Lung (tissue), 11 donors: ENCODE measurements at regions not wholly inside any gene's neighbourhood (a gene's known extent, or its start where the extent isn't known, plus 50 kb on each side); places are given as distances from the start of the nearest gene placed in this dataset.
"Not testable (repeated sequence)": the region's sequence is repeated elsewhere in the genome, so short reads cannot be mapped to it uniquely, and the experiment has no call there.

Experiments
- ATAC-seq: fragments of 200-7000 bp; cut with Tn5 transposase; one replicate; pipeline ENCODE4 v1.9.1; 2020; ENCODE audit warnings: moderate number of reproducible peaks; ENCODE audit not compliant: insufficient read depth, low FRiP score
- DNase-seq, 3 donors: peaks; one replicate each; pipeline ENCODE4 v3.0.0-alpha.2; 2013 to 2017
- H3K27ac ChIP-seq, 2 donors: one replicate each; pipeline ENCODE4 v1.5.1; 2013; ENCODE audit warnings: mild to moderate bottlenecking in 2 of 2, moderate library complexity in 2 of 2, control low read depth in 1 of 2, inconsistent platforms in 1 of 2, low read depth in 1 of 2, low read length in 1 of 2
- H3K27me3 ChIP-seq, 3 donors: one replicate each; pipeline ENCODE4 v1.5.1; 2013; ENCODE audit warnings: low read length in 2 of 3; ENCODE audit not compliant: control insufficient read depth in 3 of 3, insufficient read depth in 3 of 3
- H3K36me3 ChIP-seq, 4 donors: one replicate each; pipeline ENCODE4 v1.5.1; 2013; ENCODE audit warnings: low read length in 4 of 4, mild to moderate bottlenecking in 1 of 4, moderate library complexity in 1 of 4; ENCODE audit not compliant: control insufficient read depth in 4 of 4, insufficient read depth in 4 of 4
- H3K4me1 ChIP-seq, 5 donors: one replicate each; pipeline ENCODE4 v1.5.1; 2013; ENCODE audit warnings: low read length in 5 of 5, mild to moderate bottlenecking in 2 of 5, moderate library complexity in 1 of 5; ENCODE audit not compliant: control insufficient read depth in 5 of 5, insufficient read depth in 5 of 5
- H3K4me3 ChIP-seq: one replicate; pipeline ENCODE4 v1.5.1; 2013; ENCODE audit warnings: mild to moderate bottlenecking, control low read depth, moderate library complexity
- H3K9ac ChIP-seq, 2 donors: one replicate each; pipeline ENCODE4 v1.5.1; 2013; ENCODE audit warnings: low read length in 2 of 2, control low read depth in 1 of 2; ENCODE audit not compliant: insufficient read depth in 1 of 2
- H3K9me3 ChIP-seq, 4 donors: one replicate each; pipeline ENCODE4 v1.5.1; 2013; ENCODE audit warnings: low read length in 3 of 4, mild to moderate bottlenecking in 1 of 4, moderate library complexity in 1 of 4; ENCODE audit not compliant: control insufficient read depth in 4 of 4, insufficient read depth in 3 of 4
- WGBS, 2 donors: extraction: QIAGEN DNeasy Blood & Tissue Kit; methylation state at CpG; one replicate each; pipeline ENCODE4 v1.1.7; 2013; 5-methylcytosine and 5-hydroxymethylcytosine counted together
- TF ChIP-seq, protein P1 (sequence below): IDR thresholded peaks from 2 replicates; pipeline ENCODE4 v1.5.1; 2012; ENCODE audit warnings: mild to moderate bottlenecking; ENCODE audit errors: control extremely low read depth, extremely low read depth
- donor health status: control.
- donor health status: control.
- donor health status: Bipolar disorder and iron deficiency.
- donor health status: healthy.
- donor health status: DM: yes; HTN: yes; CAD: no.

DNA sequence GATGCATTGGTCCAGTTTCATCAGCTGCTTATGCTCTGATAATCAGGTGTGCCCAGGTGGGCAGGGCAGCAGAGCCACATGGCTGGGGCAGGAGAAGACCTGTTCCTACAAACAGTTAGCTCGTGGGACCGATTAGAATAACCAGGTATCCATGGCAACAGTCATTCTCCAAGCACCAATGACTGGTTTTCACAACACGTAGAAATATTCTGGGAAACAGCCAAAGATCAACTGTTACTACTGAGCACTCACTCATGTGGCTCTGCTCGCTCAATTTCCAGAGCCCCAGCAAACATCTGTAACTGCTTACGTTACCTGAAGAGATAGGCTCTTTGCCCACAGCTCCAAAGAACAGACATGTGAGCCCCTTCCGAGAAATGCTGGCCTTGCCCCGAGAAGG is 302.0 kb downstream of the AGTPBP1 start:
- TF ChIP-seq, protein P1, sequence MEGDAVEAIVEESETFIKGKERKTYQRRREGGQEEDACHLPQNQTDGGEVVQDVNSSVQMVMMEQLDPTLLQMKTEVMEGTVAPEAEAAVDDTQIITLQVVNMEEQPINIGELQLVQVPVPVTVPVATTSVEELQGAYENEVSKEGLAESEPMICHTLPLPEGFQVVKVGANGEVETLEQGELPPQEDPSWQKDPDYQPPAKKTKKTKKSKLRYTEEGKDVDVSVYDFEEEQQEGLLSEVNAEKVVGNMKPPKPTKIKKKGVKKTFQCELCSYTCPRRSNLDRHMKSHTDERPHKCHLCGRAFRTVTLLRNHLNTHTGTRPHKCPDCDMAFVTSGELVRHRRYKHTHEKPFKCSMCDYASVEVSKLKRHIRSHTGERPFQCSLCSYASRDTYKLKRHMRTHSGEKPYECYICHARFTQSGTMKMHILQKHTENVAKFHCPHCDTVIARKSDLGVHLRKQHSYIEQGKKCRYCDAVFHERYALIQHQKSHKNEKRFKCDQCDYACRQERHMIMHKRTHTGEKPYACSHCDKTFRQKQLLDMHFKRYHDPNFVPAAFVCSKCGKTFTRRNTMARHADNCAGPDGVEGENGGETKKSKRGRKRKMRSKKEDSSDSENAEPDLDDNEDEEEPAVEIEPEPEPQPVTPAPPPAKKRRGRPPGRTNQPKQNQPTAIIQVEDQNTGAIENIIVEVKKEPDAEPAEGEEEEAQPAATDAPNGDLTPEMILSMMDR, result no peak
- DNase-seq (no peak), ATAC-seq (no peak)
- H3K4me1 ChIP-seq, result no peaks in the 10 kb centered on the region
- H3K27ac ChIP-seq, result no peak overlapping the region
- peaks cover 0 to 3% (median 0%) of the 10 kb centered on the region in 4 donors for H3K9me3 ChIP-seq
- 79 to 91% methylated on average over 7 of the region's 7 CpGs for WGBS, 2 donors
- H3K9ac ChIP-seq, result no peak overlapping the region
- H3K4me3 ChIP-seq, result no peak overlapping the region
- H3K36me3 ChIP-seq, result no peaks in the 10 kb centered on the region
- H3K27me3 ChIP-seq, result no peaks in the 10 kb centered on the region

GRCh38 chr9:85433956-85434355 is 307.8 kb downstream of the AGTPBP1 start:
- H3K9ac ChIP-seq, H3K4me1 ChIP-seq, DNase-seq, ATAC-seq, H3K4me3 ChIP-seq, H3K36me3 ChIP-seq, H3K27me3 ChIP-seq, H3K9me3 ChIP-seq, H3K27ac ChIP-seq: not testable (repeated sequence)
- 94 to 95% methylated on average over 2 of the region's 2 CpGs for WGBS, 2 donors

GRCh38 chr9:85433551-85433950 is 308.2 kb downstream of the AGTPBP1 start:
- H3K9ac ChIP-seq, ATAC-seq, H3K36me3 ChIP-seq, H3K4me3 ChIP-seq, H3K27me3 ChIP-seq, H3K9me3 ChIP-seq, H3K27ac ChIP-seq, DNase-seq, H3K4me1 ChIP-seq: not testable (repeated sequence)
- 31 to 46% methylated on average over 3 of the region's 3 CpGs for WGBS, 2 donors

GRCh38 chr9:85433046-85433445 is 308.7 kb downstream of the AGTPBP1 start:
- 91 to 95% methylated on average over 8 of the region's 8 CpGs for WGBS, 2 donors
- peaks cover 0 to 5% (median 0%) of the 10 kb centered on the region in 4 donors for H3K9me3 ChIP-seq
- peaks cover 0 to 8% (median 2%) of the 10 kb centered on the region in 5 donors for H3K4me1 ChIP-seq
- H3K27ac ChIP-seq, result no peak overlapping the region
- TF ChIP-seq, protein P1, result no peak
- no peak for DNase-seq
- no peak overlapping the region for H3K9ac ChIP-seq
- no peak overlapping the region for H3K4me3 ChIP-seq
- no peak for ATAC-seq
- H3K27me3 ChIP-seq, result no peaks in the 10 kb centered on the region
- no peaks in the 10 kb centered on the region for H3K36me3 ChIP-seq

- Histone ChIP-seq H3K36me3 (no peaks in the 10 kb centered on the region), H3K4me1 (peaks cover 0 to 8% (median 2%) of the 10 kb centered on the region in 5 donors), H3K27me3 (no peaks in the 10 kb centered on the region), H3K9ac (no peak overlapping the region), H3K27ac (no peak overlapping the region), H3K4me3 (no peak overlapping the region), H3K9me3 (peaks cover 0 to 3% (median 0%) of the 10 kb centered on the region in 4 donors)
- no peak for ATAC-seq
- 89 to 92% methylated on average over 3 of the region's 3 CpGs for WGBS, 2 donors
- TF ChIP-seq, protein P1, result no peak
- DNase-seq, result no peak
These were observed 309.2 kb downstream of the AGTPBP1 start for GRCh38 chr9:85432599-85432998.
